HG02588 (cell line): ENCODE measurements at regions not wholly inside any gene's neighbourhood (a gene's known extent, or its start where the extent isn't known, plus 50 kb on each side); places are given as distances from the start of the nearest gene placed in this dataset.

Experiments used
- ATAC-seq: cut with Tn5 transposase; IDR thresholded peaks from one replicate; pipeline ENCODE4 v1.9.1; 2021; ENCODE audit warnings: mild to moderate bottlenecking, moderate library complexity; ENCODE audit not compliant: unreplicated experiment

DNA sequence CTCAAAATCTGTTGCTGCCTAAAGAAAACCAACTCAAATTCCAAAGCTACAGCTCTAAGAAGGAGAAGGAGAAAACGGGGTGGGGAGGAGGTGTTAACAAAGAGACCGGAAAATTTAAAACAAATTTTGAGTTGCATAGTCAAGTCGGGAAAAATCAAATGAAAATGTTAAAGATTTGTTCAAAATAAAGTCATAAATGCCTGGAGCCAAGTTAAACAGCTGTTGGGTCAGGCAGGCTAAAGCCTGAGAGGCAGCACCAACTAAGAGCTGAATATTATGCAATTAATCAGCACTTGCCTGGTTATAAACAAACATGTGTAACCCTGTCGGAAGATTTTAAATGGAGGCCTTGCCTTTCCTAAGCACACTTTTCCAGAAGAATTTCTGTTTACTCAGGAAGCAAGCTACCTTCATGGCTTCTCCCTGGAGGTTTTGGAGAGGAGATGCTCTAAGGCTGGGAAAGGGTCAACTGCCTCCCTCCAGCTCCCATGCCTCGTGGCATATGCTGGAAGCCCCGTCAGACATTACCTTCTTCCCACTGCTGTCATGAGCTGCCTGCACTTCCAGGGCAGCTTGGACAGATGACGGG lies 270.5 kb downstream of the DMRT2 start:
- no peak for ATAC-seq

DNA sequence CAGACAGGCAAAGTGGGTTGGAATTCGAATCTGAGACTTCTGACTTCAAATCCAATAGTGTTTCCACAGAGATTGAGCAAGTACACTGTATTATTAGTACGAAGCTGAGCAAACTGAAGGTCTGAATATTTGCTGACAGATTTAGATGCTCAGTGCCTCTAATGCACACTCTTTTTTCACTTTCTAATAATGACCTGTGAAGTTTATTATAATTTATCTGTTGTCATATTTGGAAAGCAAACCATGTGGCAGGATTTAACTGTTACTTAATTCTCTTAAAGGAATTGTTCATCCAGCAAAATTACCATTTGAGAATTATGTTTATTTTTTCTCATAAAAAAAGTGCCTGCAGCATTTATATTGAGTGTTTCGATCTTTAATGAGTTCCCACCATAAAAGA lies 277.3 kb downstream of the DMRT2 start:
- ATAC-seq: no peak

- ATAC-seq: no peak
Measured at GRCh38 chr9:1328341-1328740, 278.2 kb downstream of the DMRT2 start.

- no peak for ATAC-seq
Measured at GRCh38 chr9:1331546-1332038, 281.4 kb downstream of the DMRT2 start.

DNA sequence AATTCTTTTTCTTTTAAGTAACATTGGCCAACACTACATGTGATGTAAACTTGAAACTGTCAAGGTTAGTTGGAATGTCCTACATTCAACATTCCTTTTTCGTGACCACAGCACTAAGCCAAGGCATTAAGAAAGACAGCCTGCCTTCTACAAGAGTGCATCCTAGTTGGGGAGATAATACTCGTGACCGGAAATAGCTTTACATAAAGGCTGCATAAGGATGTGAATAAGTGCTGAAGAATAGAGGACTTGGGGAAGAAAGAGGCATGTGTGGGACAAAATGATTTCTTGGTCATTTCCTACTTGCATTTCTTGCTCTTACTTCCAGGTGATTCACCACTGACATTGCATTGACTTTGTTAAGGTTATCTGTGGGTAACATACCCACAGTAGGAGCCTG lies 282.0 kb downstream of the DMRT2 start:
- ATAC-seq: no peak

- ATAC-seq: no peak
Measured at GRCh38 chr9:1335174-1335573, 285.0 kb downstream of the DMRT2 start.

DNA sequence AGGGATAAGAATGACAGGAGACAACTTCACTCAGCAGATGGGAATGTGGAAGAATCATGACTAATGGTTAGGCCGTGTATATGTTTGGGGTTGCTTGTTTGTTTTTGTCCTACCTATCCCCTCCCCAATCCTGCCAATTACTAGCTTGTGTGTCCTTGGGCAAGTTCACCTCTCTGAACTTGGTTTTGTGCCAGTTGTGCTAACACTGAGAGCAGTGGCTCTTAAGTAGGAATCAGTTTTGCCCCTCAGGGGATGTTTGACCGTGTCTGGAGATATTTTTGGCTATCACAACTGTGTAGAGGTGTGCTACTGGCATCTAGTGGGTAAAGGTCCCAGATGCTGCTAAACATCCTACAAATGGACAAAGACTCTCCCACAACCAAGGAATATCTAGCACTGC lies 287.0 kb downstream of the DMRT2 start:
- ATAC-seq: no peak

DNA sequence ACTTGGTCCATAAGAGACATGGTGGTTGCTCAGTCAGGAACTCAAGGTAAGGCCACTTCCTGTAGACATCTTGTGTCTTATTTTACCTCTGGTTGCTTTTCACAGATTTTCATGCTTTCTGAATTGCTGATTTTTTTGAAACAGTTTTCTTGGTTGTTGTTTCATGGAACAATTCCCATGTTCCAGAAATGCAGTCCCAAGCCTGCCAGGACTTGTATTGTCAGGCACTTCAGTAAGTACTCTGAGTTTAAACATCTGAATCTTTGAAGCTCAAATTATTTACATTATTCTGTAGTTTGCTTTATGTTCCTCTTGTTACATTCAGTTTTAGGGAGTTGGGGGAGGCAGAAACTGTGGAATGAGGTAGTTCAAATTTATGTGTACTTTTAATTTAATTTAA lies 290.2 kb downstream of the DMRT2 start:
- ATAC-seq: no peak

DNA sequence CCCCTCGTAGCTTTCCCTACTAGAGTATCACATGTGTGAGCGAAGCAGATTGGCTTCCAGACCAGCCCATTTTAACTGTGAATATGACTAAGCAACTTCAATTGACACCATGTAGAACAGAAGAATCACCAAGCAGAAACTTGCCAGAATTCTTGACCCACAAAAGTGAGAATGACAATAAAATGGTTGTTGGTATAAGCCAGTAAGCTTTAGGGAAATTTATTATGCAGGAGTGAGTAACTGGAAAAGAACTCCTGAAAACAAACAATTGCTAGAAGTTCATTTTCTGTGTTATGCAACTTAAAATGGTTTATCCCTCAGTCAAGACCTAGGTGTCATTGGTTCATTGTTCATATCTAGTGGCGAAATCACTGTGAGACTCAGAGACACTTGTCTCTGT lies 303.1 kb downstream of the DMRT2 start:
- no peak for ATAC-seq

DNA sequence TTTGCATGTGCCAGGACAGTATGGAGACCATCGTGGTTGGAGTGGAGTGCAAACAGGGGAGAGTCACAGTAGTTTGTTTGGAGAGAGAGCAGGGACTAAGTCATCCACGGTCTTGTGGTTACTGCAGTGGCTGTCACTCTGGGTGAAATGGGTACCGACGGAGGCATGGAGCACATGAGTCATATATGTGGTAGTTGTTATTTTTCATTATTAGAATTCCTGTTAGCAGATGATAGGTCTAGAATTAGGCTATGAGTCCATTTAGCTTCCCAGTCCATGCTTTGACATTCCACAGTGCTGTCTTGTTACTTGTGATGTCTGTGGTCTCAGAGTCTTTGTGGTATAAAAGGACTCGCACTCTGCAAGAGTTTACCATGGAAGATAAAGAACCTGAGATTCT lies 303.9 kb downstream of the DMRT2 start:
- ATAC-seq: no peak

DNA sequence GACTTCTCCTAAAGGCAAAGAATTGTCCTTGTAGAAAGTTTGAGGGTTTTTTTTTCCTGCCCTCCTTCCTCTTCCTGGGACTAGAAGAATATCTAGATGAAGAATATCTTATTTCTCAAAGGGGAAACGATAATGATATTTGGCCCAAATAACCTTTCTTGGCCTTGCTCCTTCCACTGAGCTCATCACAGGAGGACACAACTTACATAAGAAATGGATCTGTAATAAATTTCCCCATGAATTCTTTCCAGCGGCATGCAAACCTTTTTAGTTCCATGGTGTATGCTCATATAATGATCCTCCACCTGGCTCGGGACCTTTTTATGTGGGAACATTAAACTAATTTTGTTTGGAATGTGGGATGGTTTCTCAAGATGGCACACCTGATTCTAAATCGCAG lies 304.4 kb downstream of the DMRT2 start:
- no peak for ATAC-seq

DNA sequence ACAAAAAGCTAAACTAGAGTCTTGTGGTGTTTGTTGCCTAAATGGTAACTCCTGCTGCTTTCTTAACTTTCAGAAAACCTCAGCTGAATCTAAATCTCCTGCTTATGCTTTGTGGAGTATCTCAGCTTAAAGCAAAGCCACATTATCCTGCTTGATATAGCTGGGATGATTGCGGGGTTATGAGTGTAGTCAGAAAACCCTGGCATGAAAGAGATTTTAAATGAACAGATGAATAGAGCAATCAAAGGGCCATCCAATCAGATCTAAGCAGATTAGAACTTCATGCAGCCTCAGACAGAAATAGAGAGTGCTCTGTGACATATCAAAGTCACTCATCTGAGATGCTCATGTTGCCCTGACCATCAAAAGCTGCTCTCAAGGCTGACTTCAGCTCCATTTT lies 305.5 kb downstream of the DMRT2 start:
- ATAC-seq: no peak

DNA sequence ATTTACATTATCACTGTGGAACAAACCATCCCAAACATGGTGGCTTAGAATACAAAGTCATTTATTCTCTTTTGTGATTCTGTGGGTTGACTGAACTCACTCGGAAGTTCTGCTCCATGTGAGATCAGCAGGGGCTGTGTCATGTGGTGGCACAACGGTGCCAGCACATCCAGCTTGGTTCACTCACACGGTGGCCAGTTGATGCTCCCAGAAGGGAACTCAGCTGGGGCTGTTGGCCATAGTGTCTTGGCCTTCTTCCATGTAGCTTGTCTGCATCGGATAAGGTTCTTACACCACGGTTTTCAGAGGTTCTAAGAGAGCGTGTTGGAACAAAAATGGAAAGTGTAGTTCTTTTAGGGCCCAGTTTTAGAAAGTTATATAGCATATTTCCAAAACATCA lies 312.7 kb downstream of the DMRT2 start:
- no peak for ATAC-seq

DNA sequence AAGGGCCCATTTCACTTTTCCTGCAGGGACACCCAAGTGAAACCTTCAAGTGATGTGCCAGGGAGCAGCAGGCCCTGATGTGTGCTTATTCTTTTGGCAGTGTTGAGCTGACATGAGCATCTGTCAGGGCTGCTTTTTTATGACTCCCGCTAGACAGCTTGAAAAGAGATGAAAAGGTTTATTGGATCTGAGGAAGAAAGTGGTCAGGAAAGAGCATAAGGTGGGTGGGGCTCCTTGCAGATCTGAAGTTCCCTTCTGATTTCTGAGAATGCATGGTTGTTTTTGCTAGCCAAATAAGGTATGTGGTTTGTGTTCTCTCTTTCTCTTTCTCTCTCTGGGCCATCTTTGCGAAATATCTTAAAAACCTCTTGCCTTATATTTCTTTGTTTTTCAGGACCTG lies 316.1 kb downstream of the DMRT2 start:
- ATAC-seq: no peak

DNA sequence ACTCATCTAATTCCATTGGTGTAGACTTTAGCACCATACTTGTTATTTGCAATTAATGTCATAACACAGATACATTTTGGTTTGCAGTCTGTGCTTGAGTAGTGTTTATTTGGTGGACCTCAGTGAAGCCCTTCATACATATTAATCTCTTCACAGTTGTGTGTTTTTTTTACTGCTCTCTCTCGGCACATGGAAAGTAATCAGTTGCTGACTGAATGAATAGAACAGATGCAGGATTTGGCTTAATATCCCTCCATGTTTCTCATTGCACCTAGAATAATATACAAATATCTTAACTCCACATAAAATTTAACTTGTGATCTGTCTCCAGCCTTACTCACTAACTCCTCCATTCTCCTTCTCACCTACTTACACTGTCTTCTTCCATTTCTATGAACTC lies 319.1 kb downstream of the DMRT2 start:
- no peak for ATAC-seq

GRCh38 chr9:1373445-1373844 lies 323.3 kb downstream of the DMRT2 start:
- ATAC-seq: no peak

- no peak for ATAC-seq
Measured at GRCh38 chr9:1383899-1384455, 333.8 kb downstream of the DMRT2 start.

- no peak for ATAC-seq
Measured at GRCh38 chr9:1384816-1385215, 334.7 kb downstream of the DMRT2 start.

GRCh38 chr9:1386420-1386819 lies 336.3 kb downstream of the DMRT2 start:
- ATAC-seq: no peak

DNA sequence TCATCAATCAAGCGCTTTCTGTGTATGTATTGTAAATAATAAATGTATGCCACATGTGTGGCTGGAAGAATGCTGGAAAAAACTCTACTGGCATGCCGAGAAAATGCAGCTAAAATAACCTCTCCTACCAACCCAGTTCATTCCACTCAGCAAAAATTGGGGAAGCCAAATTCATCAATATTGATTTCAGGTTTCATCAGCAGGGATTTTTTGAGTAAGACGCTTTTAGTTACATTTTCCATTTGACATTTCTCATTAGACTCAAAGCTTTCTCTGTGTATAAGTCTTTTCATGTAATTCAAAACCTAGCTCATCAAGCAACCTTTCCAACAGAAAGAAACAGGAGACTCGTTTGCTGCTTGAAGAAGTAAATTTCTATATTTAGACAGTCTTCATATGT lies 338.1 kb downstream of the DMRT2 start:
- ATAC-seq: no peak

DNA sequence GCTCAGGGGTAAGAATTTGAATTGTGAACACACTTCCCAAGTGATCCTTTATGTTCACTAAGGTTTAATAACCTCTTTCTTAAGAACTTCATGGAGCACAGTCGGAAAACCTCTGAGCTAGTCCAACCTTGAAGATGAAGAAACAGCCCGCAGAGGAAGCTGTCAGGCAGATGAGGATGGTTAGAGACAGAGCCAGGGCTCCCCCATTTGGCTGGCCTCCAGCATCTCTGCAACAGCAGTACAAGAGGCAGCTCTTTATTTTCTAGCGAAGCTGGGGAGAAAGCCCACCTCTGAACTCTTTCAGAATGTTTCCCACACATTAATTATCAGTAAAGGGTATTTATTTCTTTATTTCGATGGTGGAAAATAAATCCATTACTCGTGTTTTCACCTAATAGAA lies 350.8 kb downstream of the DMRT2 start:
- ATAC-seq: no peak

DNA sequence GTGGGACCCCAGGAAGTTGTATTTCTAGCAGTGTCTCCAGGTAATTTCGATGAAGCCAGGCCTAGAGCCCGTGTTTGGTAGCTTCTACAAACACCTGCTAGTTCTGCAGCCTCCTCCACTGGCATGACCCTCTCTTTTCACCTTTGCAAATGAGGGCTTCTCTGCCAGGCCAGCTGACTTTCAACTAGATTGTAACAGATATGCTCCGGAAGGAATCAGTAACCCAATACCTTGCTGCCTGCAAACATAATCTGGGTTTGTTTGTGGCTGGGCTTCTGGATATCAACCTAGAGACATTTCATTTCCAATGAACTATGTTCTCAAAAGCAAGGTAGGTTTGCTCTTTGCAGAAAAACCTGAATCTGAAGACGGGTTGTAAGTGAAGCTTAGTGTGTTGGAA lies 354.8 kb downstream of the DMRT2 start:
- no peak for ATAC-seq

- no peak for ATAC-seq
Measured at GRCh38 chr9:1411826-1412225, 361.7 kb downstream of the DMRT2 start.
